AG09309 (cell line): ENCODE measurements at regions not wholly inside any gene's neighbourhood (a gene's known extent, or its start where the extent isn't known, plus 50 kb on each side); places are given as distances from the start of the nearest gene placed in this dataset.

ENCODE experiments used
- DNase-seq: peaks from one replicate; pipeline ENCODE4 v3.0.0-alpha.2; 2010; ENCODE audit warnings: low read depth
- H3K4me3 ChIP-seq: 2 replicates; pipeline ENCODE4 v1.5.1; 2011; ENCODE audit warnings: mild to moderate bottlenecking, low read depth, low read length, moderate library complexity; ENCODE audit not compliant: control insufficient read depth
- TF ChIP-seq, protein P1 (sequence below): IDR thresholded peaks from 2 replicates; pipeline ENCODE4 v1.5.1; 2011; ENCODE audit warnings: mild to moderate bottlenecking, low read depth, low read length, inconsistent platforms; ENCODE audit not compliant: insufficient read depth, control insufficient read depth; ENCODE audit errors: missing control alignments

DNA sequence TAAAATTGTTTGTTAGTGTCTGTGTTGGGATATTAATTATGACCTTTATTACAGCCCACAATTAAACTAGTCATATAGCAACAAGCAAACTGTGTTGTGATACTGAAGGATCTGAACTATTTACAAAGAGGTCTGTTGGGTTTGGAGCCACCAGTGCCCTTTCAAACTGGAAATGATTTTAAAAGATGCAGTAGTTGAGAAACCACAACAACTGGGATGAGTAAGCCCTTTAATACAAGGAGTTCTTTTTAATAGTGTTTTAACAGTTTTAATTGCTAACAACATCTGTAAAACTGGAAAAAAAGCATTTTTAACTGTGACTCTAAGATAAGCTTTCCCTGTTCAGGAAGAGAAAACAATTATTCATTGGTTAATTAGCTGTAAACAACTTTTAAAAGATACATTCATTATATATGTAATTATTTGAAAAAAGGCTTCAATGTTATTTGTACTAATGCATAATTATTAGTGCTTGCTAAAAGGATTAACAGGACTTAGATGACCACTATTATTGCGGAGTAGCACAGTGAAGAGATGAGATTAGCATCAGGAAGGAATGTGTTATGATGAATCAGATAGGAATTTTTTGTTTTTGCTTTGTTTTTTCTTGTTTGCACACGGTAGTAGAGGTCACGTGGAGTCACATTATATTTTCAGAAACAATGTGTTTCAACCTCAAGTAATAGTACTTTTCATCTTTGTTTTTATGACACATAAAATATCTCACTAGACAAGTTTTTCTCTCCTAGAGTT is 392.7 kb upstream of the FANCL start:
- TF ChIP-seq, protein P1, sequence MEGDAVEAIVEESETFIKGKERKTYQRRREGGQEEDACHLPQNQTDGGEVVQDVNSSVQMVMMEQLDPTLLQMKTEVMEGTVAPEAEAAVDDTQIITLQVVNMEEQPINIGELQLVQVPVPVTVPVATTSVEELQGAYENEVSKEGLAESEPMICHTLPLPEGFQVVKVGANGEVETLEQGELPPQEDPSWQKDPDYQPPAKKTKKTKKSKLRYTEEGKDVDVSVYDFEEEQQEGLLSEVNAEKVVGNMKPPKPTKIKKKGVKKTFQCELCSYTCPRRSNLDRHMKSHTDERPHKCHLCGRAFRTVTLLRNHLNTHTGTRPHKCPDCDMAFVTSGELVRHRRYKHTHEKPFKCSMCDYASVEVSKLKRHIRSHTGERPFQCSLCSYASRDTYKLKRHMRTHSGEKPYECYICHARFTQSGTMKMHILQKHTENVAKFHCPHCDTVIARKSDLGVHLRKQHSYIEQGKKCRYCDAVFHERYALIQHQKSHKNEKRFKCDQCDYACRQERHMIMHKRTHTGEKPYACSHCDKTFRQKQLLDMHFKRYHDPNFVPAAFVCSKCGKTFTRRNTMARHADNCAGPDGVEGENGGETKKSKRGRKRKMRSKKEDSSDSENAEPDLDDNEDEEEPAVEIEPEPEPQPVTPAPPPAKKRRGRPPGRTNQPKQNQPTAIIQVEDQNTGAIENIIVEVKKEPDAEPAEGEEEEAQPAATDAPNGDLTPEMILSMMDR: no peak
- no peak overlapping the region for H3K4me3 ChIP-seq
- no peak for DNase-seq

DNA sequence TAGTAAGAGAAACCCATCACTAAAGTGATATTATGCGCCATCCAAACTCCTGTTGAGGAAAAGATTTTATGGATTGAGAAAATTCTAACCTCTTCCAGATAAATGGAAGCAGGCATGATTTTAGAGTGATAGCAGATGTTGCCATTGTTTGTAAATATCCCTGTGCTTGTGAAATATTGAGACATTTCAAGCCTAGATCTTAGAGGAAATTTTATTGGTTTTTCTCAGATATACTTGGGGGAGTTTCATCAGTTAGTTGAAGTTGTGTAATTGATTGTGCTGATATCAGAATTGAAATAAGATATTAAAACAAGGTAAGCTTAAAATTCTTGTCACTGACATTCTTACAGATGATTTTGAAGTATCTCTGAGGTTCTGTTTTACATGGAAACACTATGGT is 390.9 kb upstream of the FANCL start:
- no peak for DNase-seq
- TF ChIP-seq, protein P1: no peak

DNA sequence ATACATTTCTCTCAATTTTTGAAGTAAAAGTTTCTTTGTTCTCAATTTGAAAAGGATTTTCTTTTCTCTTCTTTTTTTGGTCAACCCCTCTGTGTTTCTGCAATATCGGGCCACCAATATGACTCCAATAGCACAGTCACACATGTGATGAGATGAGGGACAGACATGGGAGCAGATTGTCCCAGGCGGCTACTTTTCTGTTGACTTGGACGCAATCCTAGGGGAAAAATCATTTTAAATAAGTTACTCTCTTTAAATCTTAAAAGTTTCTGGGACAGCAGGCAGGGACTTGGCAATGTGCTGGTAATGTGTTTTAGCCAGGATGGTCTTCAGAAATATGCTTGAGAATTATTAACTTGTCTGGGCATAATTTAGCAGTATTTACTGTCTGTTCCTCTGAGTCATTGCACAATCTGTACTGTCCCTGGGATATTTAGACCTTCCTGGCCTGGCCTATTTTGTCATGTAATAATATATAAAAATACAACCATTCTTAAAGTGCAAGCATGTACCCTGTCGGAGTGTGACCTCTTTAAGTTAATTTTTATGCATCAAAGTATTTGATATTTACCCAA is 388.5 kb upstream of the FANCL start:
- no peak overlapping the region for H3K4me3 ChIP-seq
- TF ChIP-seq, protein P1: no peak
- no peak for DNase-seq

More for the DNA sequence above, 390.9 kb upstream of the FANCL start:
- no peak overlapping the region for H3K4me3 ChIP-seq

DNA sequence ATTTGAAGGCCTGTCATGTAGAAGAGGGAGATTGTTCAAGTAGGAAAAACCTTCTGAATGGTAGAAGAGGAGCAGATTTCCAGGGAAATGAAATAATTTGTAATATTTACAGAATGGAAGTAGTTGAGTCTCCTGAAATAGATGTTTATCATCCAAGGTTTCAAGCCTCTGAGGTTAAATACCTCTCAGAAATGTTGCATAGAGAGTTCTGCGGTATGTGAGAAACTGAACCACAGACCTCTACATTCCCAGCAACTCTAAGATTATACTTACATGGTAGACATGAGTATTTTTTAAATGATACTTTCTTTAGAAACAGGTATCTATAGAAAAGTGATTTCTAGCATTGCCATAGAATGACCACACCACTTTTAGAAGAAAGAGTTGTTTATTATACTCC is 379.8 kb upstream of the FANCL start:
- DNase-seq: no peak
- TF ChIP-seq, protein P1: no peak
- no peak overlapping the region for H3K4me3 ChIP-seq

DNA sequence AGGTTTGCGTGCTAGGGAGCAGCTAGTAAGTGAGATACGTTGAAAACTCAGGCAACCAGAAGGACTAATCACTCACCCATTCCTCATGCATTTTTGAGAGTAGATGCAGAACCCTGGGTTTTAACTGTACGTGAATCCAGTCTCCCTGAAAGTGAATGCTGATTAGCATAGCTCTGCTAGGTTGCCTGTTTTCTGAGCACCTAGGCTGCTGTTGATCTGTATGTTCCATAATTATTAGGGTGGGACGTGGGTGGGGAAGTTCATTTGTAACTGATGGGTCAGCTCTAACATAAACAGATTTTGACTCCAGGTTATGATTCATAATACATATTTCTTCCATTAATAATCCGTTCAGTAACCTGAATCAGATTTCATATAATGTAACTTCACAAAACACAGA is 379.0 kb upstream of the FANCL start:
- no peak overlapping the region for H3K4me3 ChIP-seq
- TF ChIP-seq, protein P1: no peak
- DNase-seq: no peak

DNA sequence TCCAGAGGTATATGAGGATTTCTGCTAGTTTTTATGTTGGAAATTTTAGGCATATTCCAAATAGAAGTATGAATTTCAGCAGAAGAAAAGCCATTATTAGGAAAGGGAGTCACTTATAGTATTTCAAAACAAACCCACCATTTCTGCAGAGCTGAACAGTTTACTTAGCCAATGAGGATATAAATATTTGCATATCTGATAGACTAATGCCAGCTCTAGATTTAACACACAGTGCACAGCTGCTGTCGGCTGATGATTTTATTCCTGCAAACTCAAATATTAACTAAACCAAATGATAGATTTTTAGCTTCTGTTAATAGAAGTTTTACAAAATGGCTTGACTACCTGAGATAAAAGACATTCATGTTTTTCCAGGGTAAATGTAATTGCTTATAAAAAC is 375.8 kb upstream of the FANCL start:
- TF ChIP-seq, protein P1: no peak
- H3K4me3 ChIP-seq: no peak overlapping the region

More for the DNA sequence above, 375.8 kb upstream of the FANCL start:
- no peak for DNase-seq
